ENCODE measurements at regions not wholly inside any gene's neighbourhood (a gene's known extent, or its start where the extent isn't known, plus 50 kb on each side); places are given as distances from the start of the nearest gene placed in this dataset.

DNA sequence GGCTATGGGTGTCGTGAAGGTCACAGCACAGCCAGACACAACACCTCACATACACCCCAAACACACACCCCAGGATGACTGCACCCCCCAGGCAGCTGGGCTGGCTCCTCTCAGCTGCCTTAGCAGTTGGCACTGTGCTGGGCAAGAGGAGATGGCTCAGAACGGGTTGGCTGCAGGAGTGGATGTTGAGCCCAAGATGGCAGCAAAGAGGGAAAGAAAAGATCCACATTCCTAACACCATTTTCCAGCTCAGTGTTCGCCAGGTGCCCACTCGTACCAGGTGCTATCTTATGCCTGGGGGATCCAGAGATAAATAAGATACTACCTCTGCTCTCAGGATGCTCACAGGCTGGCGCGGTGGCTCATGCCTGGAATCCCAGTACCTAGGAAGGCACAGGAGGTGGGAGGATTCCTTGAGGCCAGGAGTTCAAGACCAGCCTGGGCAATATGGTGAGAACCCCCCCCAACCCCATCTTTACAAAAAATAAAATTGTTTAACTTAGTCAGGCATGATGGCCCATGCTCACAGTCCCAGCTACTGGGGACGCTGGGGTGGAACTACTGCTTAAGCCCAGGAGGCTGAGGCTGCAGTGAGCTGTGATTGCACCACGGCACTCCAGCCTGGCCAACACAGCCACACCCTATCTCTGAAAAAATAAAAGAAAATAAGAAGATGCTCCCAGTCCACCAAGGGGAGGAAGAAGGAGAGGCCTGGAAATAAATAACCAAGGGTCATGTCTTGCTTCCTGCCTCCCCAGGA is 89.7 kb upstream of the ZNF507 start:
- H3K36me3 ChIP-seq (ENCODE audit: control insufficient read depth, insufficient read depth, low read length) = no peaks in the 10 kb centered on the region
- no peaks in the 10 kb centered on the region for H3K27me3 ChIP-seq (ENCODE audit: insufficient read depth, low read length, poor library complexity)
- H3K4me2 ChIP-seq (ENCODE audit: low read length) = no peak overlapping the region
- H3K56ac ChIP-seq (ENCODE audit: low read length) = no peak overlapping the region
- H2BK15ac ChIP-seq (replicated peaks; ENCODE audit: low read depth) = no peak overlapping the region
- H2BK5ac ChIP-seq (ENCODE audit: low read length) = no peak overlapping the region
- H4K5ac ChIP-seq (ENCODE audit: low read length) = no peak overlapping the region
- no peak overlapping the region for H2AK5ac ChIP-seq (ENCODE audit: low read length)
- no peak overlapping the region for H2BK120ac ChIP-seq (ENCODE audit: low read depth, low read length)
- no peaks in the 10 kb centered on the region for H3K79me2 ChIP-seq (ENCODE audit: control insufficient read depth, insufficient read depth, low read length)
- H3K9ac ChIP-seq (ENCODE audit: low read length) = no peak overlapping the region
- no peak overlapping the region for H3K4ac ChIP-seq (ENCODE audit: low read depth, low read length)
- H3K79me1 ChIP-seq (ENCODE audit: low read length) = no peaks in the 10 kb centered on the region
- H3K4me1 ChIP-seq (ENCODE audit: control insufficient read depth, low read depth, low read length) = no peaks in the 10 kb centered on the region
- no peak overlapping the region for H3K27ac ChIP-seq (ENCODE audit: low read depth, low read length)
- H3K4me3 ChIP-seq (ENCODE audit: low read length) = no peak overlapping the region
- WGBS (ENCODE audit: extremely low coverage, insufficient coverage, low lambda C conversion rate) = no CpG with 5 or more reads among the region's 8 CpGs
- no peak overlapping the region for H4K8ac ChIP-seq (ENCODE audit: low read depth, low read length)
- H3K23ac ChIP-seq (ENCODE audit: low read length) = no peak overlapping the region
- no peak overlapping the region for H3K18ac ChIP-seq (ENCODE audit: low read length)
- DNase-seq = no peak

DNA sequence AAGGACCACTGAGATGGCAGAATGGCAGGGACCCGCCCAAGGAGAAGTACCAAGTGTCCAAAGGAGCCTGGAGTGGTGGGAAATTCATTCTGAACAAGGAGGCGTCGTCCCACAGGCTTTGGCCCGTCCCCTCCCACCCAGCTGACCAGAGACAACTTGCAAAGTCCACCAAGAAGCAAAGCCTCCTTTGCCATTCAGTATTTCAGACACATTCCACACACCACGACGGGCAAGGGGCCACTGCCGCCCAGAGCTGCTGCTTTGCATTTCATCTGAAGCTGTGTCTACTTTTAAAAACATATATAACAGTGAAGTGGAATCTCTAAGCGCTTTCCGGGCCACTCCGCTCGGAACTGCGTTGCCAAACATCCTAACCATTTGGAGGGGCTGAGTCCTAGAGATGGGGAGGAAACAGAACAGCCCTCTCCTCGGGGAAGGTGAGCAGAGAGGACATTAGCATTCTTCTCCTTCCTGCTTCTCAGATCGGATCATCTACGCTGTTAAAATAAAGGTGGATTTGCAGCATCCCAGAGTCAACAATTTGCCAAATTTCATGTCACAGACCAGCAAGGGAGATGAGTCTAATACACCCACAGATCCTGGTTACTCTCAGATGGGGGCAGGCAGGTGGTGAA is 89.0 kb upstream of the ZNF507 start:
- H3K27me3 ChIP-seq (ENCODE audit: insufficient read depth, low read length, poor library complexity) = no peaks in the 10 kb centered on the region
- H3K4me2 ChIP-seq (ENCODE audit: low read length) = no peak overlapping the region
- no peak overlapping the region for H3K4ac ChIP-seq (ENCODE audit: low read depth, low read length)
- no peak overlapping the region for H3K4me3 ChIP-seq (ENCODE audit: low read length)
- H3K4me1 ChIP-seq (ENCODE audit: control insufficient read depth, low read depth, low read length) = no peaks in the 10 kb centered on the region
- H3K79me2 ChIP-seq (ENCODE audit: control insufficient read depth, insufficient read depth, low read length) = no peaks in the 10 kb centered on the region
- no peak overlapping the region for H4K8ac ChIP-seq (ENCODE audit: low read depth, low read length)
- H3K18ac ChIP-seq (ENCODE audit: low read length) = no peak overlapping the region
- H3K23ac ChIP-seq (ENCODE audit: low read length) = no peak overlapping the region
- no CpG with 5 or more reads among the region's 15 CpGs for whole genome bisulfite sequencing (ENCODE audit: extremely low coverage, insufficient coverage, low lambda C conversion rate)
- H3K9ac ChIP-seq (ENCODE audit: low read length) = no peak overlapping the region
- H2BK15ac ChIP-seq (replicated peaks; ENCODE audit: low read depth) = no peak overlapping the region
- no peak overlapping the region for H2BK120ac ChIP-seq (ENCODE audit: low read depth, low read length)
- H2AK5ac ChIP-seq (ENCODE audit: low read length) = no peak overlapping the region
- DNase-seq = no peak
- H3K36me3 ChIP-seq (ENCODE audit: control insufficient read depth, insufficient read depth, low read length) = no peaks in the 10 kb centered on the region
- H4K5ac ChIP-seq (ENCODE audit: low read length) = no peak overlapping the region
- H3K56ac ChIP-seq (ENCODE audit: low read length) = no peak overlapping the region
- no peaks in the 10 kb centered on the region for H3K79me1 ChIP-seq (ENCODE audit: low read length)
- H2BK5ac ChIP-seq (ENCODE audit: low read length) = no peak overlapping the region
- H3K27ac ChIP-seq (ENCODE audit: low read depth, low read length) = no peak overlapping the region

DNA sequence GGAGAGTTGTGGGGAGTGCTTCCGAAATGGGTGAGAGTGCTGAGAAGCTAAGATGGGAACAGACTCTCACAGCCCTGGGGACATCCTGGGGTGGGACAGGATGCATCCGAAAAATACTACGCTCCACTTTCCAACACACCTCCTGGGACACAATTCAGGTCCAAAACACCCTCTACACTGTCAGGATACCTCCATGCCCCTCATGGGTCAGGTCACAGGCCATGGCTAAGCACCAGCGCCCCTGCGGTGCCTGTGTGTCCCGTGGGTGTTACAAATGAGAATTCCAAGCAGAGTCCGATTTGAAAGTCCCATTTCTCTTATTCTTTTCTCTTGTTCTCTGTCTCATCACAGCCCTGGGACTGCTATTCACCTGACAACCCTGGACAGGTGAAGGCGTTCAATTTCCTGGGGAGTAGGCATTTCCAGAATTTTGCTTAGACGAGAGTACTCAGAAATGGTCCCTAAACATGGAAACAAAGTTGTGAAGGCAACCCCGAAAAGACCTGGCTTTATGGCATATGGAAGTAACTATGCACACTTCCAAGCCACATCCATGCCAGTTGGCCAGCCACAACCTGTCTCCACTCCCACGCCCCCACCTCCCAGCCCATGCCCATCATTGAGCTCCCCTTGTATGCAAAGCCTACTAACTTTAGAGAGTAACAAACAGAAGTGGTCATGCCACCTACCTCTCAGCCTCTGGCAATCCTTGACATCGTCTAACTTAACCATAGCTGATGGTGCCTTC is 87.9 kb upstream of the ZNF507 start:
- H4K8ac ChIP-seq (ENCODE audit: low read depth, low read length) = no peak overlapping the region
- H3K4me1 ChIP-seq (ENCODE audit: control insufficient read depth, low read depth, low read length) = no peaks in the 10 kb centered on the region
- no peak overlapping the region for H4K5ac ChIP-seq (ENCODE audit: low read length)
- no peak overlapping the region for H2BK5ac ChIP-seq (ENCODE audit: low read length)
- H2AK5ac ChIP-seq (ENCODE audit: low read length) = no peak overlapping the region
- no peak overlapping the region for H2BK120ac ChIP-seq (ENCODE audit: low read depth, low read length)
- no peak overlapping the region for H3K23ac ChIP-seq (ENCODE audit: low read length)
- H3K27me3 ChIP-seq (ENCODE audit: insufficient read depth, low read length, poor library complexity) = no peaks in the 10 kb centered on the region
- H3K4me3 ChIP-seq (ENCODE audit: low read length) = no peak overlapping the region
- no peak overlapping the region for H3K4me2 ChIP-seq (ENCODE audit: low read length)
- no peaks in the 10 kb centered on the region for H3K36me3 ChIP-seq (ENCODE audit: control insufficient read depth, insufficient read depth, low read length)
- no peak overlapping the region for H3K27ac ChIP-seq (ENCODE audit: low read depth, low read length)
- no peak overlapping the region for H2BK15ac ChIP-seq (replicated peaks; ENCODE audit: low read depth)
- no peak overlapping the region for H3K4ac ChIP-seq (ENCODE audit: low read depth, low read length)
- WGBS (ENCODE audit: extremely low coverage, insufficient coverage, low lambda C conversion rate) = no CpG with 5 or more reads among the region's 12 CpGs
- H3K56ac ChIP-seq (ENCODE audit: low read length) = no peak overlapping the region
- no peaks in the 10 kb centered on the region for H3K79me1 ChIP-seq (ENCODE audit: low read length)
- H3K18ac ChIP-seq (ENCODE audit: low read length) = no peak overlapping the region
- no peak overlapping the region for H3K9ac ChIP-seq (ENCODE audit: low read length)
- no peak for DNase-seq
- H3K79me2 ChIP-seq (ENCODE audit: control insufficient read depth, insufficient read depth, low read length) = no peaks in the 10 kb centered on the region

DNA sequence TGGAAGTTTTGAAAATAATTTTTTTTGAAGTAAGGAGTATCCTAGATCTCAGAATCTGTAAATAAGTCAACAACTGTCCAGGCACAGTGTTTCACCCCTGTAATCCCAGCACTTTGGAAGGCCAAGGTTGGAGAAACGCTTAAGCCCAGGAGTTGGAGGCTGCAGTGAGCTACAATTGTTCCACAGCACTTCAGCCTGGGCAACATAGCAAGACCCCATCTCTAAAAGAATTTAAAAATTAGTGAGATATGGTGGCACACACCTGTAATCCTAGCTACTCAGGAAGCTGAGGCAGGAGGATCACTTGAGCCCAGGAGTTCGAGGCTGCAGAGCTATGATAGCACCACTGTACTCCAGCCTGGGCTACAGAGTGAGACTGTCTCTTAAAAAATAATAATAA is 87.2 kb upstream of the ZNF507 start:
- no peak overlapping the region for H3K4ac ChIP-seq (ENCODE audit: low read depth, low read length)
- DNase-seq = no peak
- H3K56ac ChIP-seq (ENCODE audit: low read length) = no peak overlapping the region
- no peak overlapping the region for H4K8ac ChIP-seq (ENCODE audit: low read depth, low read length)
- H2BK120ac ChIP-seq (ENCODE audit: low read depth, low read length) = no peak overlapping the region
- no peaks in the 10 kb centered on the region for H3K79me1 ChIP-seq (ENCODE audit: low read length)
- no peak overlapping the region for H2BK15ac ChIP-seq (replicated peaks; ENCODE audit: low read depth)
- H3K9ac ChIP-seq (ENCODE audit: low read length) = no peak overlapping the region
- no peak overlapping the region for H2BK5ac ChIP-seq (ENCODE audit: low read length)
- no peak overlapping the region for H3K4me3 ChIP-seq (ENCODE audit: low read length)
- no peaks in the 10 kb centered on the region for H3K27me3 ChIP-seq (ENCODE audit: insufficient read depth, low read length, poor library complexity)
- H3K18ac ChIP-seq (ENCODE audit: low read length) = no peak overlapping the region
- no peak overlapping the region for H2AK5ac ChIP-seq (ENCODE audit: low read length)
- H3K36me3 ChIP-seq (ENCODE audit: control insufficient read depth, insufficient read depth, low read length) = no peaks in the 10 kb centered on the region
- H4K5ac ChIP-seq (ENCODE audit: low read length) = no peak overlapping the region
- H3K4me2 ChIP-seq (ENCODE audit: low read length) = no peak overlapping the region
- no CpG with 5 or more reads among the region's 2 CpGs for WGBS (ENCODE audit: extremely low coverage, insufficient coverage, low lambda C conversion rate)
- H3K27ac ChIP-seq (ENCODE audit: low read depth, low read length) = no peak overlapping the region
- no peaks in the 10 kb centered on the region for H3K4me1 ChIP-seq (ENCODE audit: control insufficient read depth, low read depth, low read length)
- no peak overlapping the region for H3K23ac ChIP-seq (ENCODE audit: low read length)
- no peaks in the 10 kb centered on the region for H3K79me2 ChIP-seq (ENCODE audit: control insufficient read depth, insufficient read depth, low read length)

DNA sequence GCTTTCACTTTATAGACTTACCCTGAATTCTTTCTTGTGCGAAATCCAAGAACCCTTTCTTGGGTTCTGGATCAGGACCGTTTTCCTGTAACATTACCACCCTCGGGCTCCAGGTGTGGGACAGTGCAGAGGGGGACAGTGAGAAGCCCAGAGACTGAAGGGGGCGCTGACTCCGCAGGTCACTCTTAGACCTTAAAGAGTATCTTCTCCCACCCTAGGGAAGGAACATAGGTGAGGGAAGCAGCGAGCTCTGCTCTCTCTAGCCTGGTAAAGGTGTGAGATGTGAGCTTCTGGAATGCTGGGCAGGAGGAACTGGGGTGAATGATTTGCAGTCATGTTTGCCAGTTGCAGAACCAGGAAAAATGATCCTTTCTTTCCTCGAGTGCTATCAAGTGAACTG is 80.8 kb upstream of the ZNF507 start:
- WGBS (ENCODE audit: extremely low coverage, insufficient coverage, low lambda C conversion rate) = no CpG with 5 or more reads among the region's 7 CpGs
- no peak overlapping the region for H2AK5ac ChIP-seq (ENCODE audit: low read length)
- no peaks in the 10 kb centered on the region for H3K79me2 ChIP-seq (ENCODE audit: control insufficient read depth, insufficient read depth, low read length)
- no peaks in the 10 kb centered on the region for H3K4me1 ChIP-seq (ENCODE audit: control insufficient read depth, low read depth, low read length)
- H4K5ac ChIP-seq (ENCODE audit: low read length) = no peak overlapping the region
- H2BK5ac ChIP-seq (ENCODE audit: low read length) = no peak overlapping the region
- H3K4me3 ChIP-seq (ENCODE audit: low read length) = no peak overlapping the region
- no peak overlapping the region for H3K56ac ChIP-seq (ENCODE audit: low read length)
- H3K4me2 ChIP-seq (ENCODE audit: low read length) = no peak overlapping the region
- no peak overlapping the region for H2BK120ac ChIP-seq (ENCODE audit: low read depth, low read length)
- no peak overlapping the region for H3K18ac ChIP-seq (ENCODE audit: low read length)
- no peak overlapping the region for H4K8ac ChIP-seq (ENCODE audit: low read depth, low read length)
- DNase-seq = no peak
- no peak overlapping the region for H2BK15ac ChIP-seq (replicated peaks; ENCODE audit: low read depth)
- no peak overlapping the region for H3K27ac ChIP-seq (ENCODE audit: low read depth, low read length)
- H3K79me1 ChIP-seq (ENCODE audit: low read length) = no peaks in the 10 kb centered on the region
- H3K27me3 ChIP-seq (ENCODE audit: insufficient read depth, low read length, poor library complexity) = no peaks in the 10 kb centered on the region
- H3K23ac ChIP-seq (ENCODE audit: low read length) = no peak overlapping the region
- no peaks in the 10 kb centered on the region for H3K36me3 ChIP-seq (ENCODE audit: control insufficient read depth, insufficient read depth, low read length)
- H3K9ac ChIP-seq (ENCODE audit: low read length) = no peak overlapping the region
- H3K4ac ChIP-seq (ENCODE audit: low read depth, low read length) = no peak overlapping the region

Measured in mesendoderm (in vitro differentiated cells).